ENCODE measurements at regions not wholly inside any gene's neighbourhood (a gene's known extent, or its start where the extent isn't known, plus 50 kb on each side); places are given as distances from the start of the nearest gene placed in this dataset.

- no peaks in the 10 kb centered on the region for H3K36me3 Mint-ChIP-seq (ENCODE audit: low read depth)
- no peak overlapping the region for H3K4me3 Mint-ChIP-seq
- no peak overlapping the region for H3K27ac Mint-ChIP-seq
- H3K36me3 ChIP-seq (ENCODE audit: control insufficient read depth, insufficient read depth, low read length) = no peaks in the 10 kb centered on the region
- H3K27me3 Mint-ChIP-seq (ENCODE audit: insufficient read depth) = peaks cover 3% of the 10 kb centered on the region
- H3K4me3 ChIP-seq (ENCODE audit: low read length) = no peak overlapping the region
- H3K27me3 ChIP-seq (ENCODE audit: control insufficient read depth, insufficient read depth, low read length, poor library complexity, severe bottlenecking) = no peaks in the 10 kb centered on the region
- H3K9ac ChIP-seq (ENCODE audit: extremely low read depth, low read length, poor library complexity, severe bottlenecking) = no peak overlapping the region
- H3K9me3 ChIP-seq (ENCODE audit: control insufficient read depth, low read length) = no peaks in the 10 kb centered on the region
- DNase-seq = no peak
- TF ChIP-seq, protein P1, sequence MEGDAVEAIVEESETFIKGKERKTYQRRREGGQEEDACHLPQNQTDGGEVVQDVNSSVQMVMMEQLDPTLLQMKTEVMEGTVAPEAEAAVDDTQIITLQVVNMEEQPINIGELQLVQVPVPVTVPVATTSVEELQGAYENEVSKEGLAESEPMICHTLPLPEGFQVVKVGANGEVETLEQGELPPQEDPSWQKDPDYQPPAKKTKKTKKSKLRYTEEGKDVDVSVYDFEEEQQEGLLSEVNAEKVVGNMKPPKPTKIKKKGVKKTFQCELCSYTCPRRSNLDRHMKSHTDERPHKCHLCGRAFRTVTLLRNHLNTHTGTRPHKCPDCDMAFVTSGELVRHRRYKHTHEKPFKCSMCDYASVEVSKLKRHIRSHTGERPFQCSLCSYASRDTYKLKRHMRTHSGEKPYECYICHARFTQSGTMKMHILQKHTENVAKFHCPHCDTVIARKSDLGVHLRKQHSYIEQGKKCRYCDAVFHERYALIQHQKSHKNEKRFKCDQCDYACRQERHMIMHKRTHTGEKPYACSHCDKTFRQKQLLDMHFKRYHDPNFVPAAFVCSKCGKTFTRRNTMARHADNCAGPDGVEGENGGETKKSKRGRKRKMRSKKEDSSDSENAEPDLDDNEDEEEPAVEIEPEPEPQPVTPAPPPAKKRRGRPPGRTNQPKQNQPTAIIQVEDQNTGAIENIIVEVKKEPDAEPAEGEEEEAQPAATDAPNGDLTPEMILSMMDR (conservative IDR thresholded peaks at IDR 0.05) = no peak
- no peaks in the 10 kb centered on the region for H3K4me1 ChIP-seq (ENCODE audit: control insufficient read depth, insufficient read depth, low read length)
- no peaks in the 10 kb centered on the region for H3K4me1 Mint-ChIP-seq
- 80 to 92% methylated on average over 2 to 4 of the region's 4 CpGs for WGBS, 2 experiments (ENCODE audit: insufficient coverage in 1 of 2, insufficient read length in 1 of 2)
- peaks cover 6% of the 10 kb centered on the region for H3K9me3 Mint-ChIP-seq
- H3K27ac ChIP-seq (ENCODE audit: low read depth, low read length) = no peak overlapping the region
These were observed 312.0 kb upstream of the ETAA1 start for GRCh38 chr2:67085146-67085545.

- no peaks in the 10 kb centered on the region for H3K27me3 ChIP-seq (ENCODE audit: control insufficient read depth, insufficient read depth, low read length, poor library complexity, severe bottlenecking)
- H3K27ac ChIP-seq (ENCODE audit: low read depth, low read length) = no peak overlapping the region
- no peaks in the 10 kb centered on the region for H3K9me3 ChIP-seq (ENCODE audit: control insufficient read depth, low read length)
- no peak for DNase-seq
- H3K4me1 Mint-ChIP-seq = no peaks in the 10 kb centered on the region
- no peak overlapping the region for H3K4me3 ChIP-seq (ENCODE audit: low read length)
- no peak overlapping the region for H3K4me3 Mint-ChIP-seq
- no peak overlapping the region for H3K9ac ChIP-seq (ENCODE audit: extremely low read depth, low read length, poor library complexity, severe bottlenecking)
- no peak overlapping the region for H3K27ac Mint-ChIP-seq
- H3K4me1 ChIP-seq (ENCODE audit: control insufficient read depth, insufficient read depth, low read length) = no peaks in the 10 kb centered on the region
- H3K27me3 Mint-ChIP-seq (ENCODE audit: insufficient read depth) = peaks cover 2% of the 10 kb centered on the region
- TF ChIP-seq, protein P1 (conservative IDR thresholded peaks at IDR 0.05) = no peak
- H3K36me3 Mint-ChIP-seq (ENCODE audit: low read depth) = no peaks in the 10 kb centered on the region
- H3K36me3 ChIP-seq (ENCODE audit: control insufficient read depth, insufficient read depth, low read length) = no peaks in the 10 kb centered on the region
- no peaks in the 10 kb centered on the region for H3K9me3 Mint-ChIP-seq
These were observed 305.5 kb upstream of the ETAA1 start for GRCh38 chr2:67091681-67092080.

DNA sequence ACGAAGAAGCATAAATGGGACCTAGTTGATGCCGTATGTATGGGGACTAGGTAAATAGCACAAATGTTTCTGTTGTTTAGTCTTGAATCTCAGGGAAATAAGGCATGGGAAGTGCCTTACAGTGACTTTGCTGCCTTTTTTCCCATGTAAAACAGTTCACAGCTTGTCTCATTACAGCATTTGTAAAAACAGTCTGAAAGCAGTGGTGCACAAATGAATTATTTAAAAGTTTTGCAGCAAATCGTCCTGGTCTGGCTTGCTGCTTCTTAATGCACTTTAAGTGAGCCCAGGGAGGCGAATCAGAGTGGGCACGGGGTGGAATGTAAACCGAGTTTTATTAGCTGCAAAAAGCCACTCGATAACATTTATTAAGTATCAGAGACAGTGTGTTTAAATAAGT lies 302.0 kb upstream of the ETAA1 start:
- no peak for DNase-seq
- peaks cover 2% of the 10 kb centered on the region for H3K27me3 Mint-ChIP-seq (ENCODE audit: insufficient read depth)
- H3K4me3 ChIP-seq (ENCODE audit: low read length) = no peak overlapping the region
- H3K4me1 ChIP-seq (ENCODE audit: control insufficient read depth, insufficient read depth, low read length) = no peaks in the 10 kb centered on the region
- H3K9ac ChIP-seq (ENCODE audit: extremely low read depth, low read length, poor library complexity, severe bottlenecking) = no peak overlapping the region
- H3K9me3 ChIP-seq (ENCODE audit: control insufficient read depth, low read length) = no peaks in the 10 kb centered on the region
- H3K27me3 ChIP-seq (ENCODE audit: control insufficient read depth, insufficient read depth, low read length, poor library complexity, severe bottlenecking) = no peaks in the 10 kb centered on the region
- H3K27ac ChIP-seq (ENCODE audit: low read depth, low read length) = no peak overlapping the region
- no peaks in the 10 kb centered on the region for H3K9me3 Mint-ChIP-seq
- H3K36me3 ChIP-seq (ENCODE audit: control insufficient read depth, insufficient read depth, low read length) = no peaks in the 10 kb centered on the region
- 83 to 88% methylated on average over 5 to 7 of the region's 7 CpGs for WGBS, 2 experiments (ENCODE audit: insufficient coverage in 1 of 2, insufficient read length in 1 of 2)
- TF ChIP-seq, protein P1 (conservative IDR thresholded peaks at IDR 0.05) = no peak
- no peak overlapping the region for H3K27ac Mint-ChIP-seq
- no peak overlapping the region for H3K4me3 Mint-ChIP-seq
- H3K4me1 Mint-ChIP-seq = no peaks in the 10 kb centered on the region
- H3K36me3 Mint-ChIP-seq (ENCODE audit: low read depth) = no peaks in the 10 kb centered on the region
